Brain microvascular endothelial cell (primary cell): ENCODE measurements at regions not wholly inside any gene's neighbourhood (a gene's known extent, or its start where the extent isn't known, plus 50 kb on each side); places are given as distances from the start of the nearest gene placed in this dataset.

Experiments
- DNase-seq: peaks from one replicate; pipeline ENCODE4 v3.0.0-alpha.2; 2020
- H3K27ac ChIP-seq: fragments of 250-450 bp; sonication (Bioruptor Pico); 2 replicates; pipeline ENCODE4 v1.5.1; 2020; ENCODE audit warnings: mild to moderate bottlenecking, moderate library complexity
- H3K27me3 ChIP-seq: fragments of 250-450 bp; sonication (Bioruptor Pico); replicated peaks from 2 replicates; pipeline ENCODE4 v1.5.1; 2020; ENCODE audit warnings: mild to moderate bottlenecking
- H3K36me3 ChIP-seq: fragments of 250-450 bp; sonication (Bioruptor Pico); replicated peaks from 2 replicates; pipeline ENCODE4 v1.5.1; 2020; ENCODE audit warnings: mild to moderate bottlenecking
- H3K4me3 ChIP-seq: 2 replicates; pipeline ENCODE4 v1.5.1; 2011; ENCODE audit warnings: low read depth, mild to moderate bottlenecking, control low read depth, low read length, moderate library complexity
- in situ Hi-C: cut with HindIII; loops from 2 replicates; pipeline ENCODE4 v1.10.0; 2017; ENCODE audit warnings: low sequenced_read_pairs, low pct_ligation_motif_present
- TF ChIP-seq, protein P1 (sequence below): IDR thresholded peaks from 2 replicates; pipeline ENCODE4 v1.5.1; 2011; ENCODE audit warnings: low read depth, mild to moderate bottlenecking, moderate library complexity, low read length, control low read depth, inconsistent platforms; ENCODE audit errors: missing control alignments

DNA sequence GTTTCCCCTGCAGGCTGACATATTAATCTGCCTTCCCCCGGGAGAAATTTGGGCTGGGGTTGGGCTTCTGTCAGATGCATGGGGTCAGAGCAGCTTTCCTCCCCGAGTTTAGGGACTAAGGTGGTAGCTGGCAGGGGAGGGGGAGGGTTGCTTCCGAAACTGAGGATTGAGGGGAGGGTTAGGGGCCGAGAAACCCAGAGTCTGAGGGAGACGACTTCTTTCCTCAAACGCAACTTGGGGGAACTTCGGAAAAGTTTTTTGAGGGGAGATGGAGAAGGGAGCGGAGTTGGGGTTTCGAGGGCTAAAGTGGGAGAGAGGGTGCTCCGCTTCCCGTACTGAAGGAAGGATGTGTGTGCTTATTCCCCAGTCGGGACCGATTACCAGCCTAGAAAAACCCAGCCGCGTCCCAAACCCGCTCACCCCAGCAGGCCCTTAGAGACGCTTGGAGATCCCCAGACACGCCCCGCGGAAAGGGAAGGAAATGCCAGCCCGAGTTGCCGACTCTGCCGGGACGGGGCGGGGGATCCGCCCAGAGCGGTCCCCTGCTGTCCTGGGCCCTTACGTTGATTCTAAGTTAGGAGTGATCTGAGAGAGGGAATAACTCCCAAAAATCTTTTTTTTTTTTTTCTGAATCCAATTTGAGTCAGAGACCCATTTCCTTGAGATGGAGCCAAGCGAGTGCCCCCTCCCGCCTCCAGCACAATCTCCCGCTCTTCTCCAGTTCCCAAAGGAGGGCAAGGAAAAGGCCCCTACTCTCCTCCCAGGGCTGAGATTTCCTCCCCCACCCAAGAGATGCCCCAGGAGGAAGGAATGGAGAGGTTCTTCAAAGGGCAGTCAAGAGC, 61.9 kb downstream of the SMUG1 start:
- peaks cover 54% of the 10 kb centered on the region for H3K27me3 ChIP-seq
- no peak overlapping the region for H3K4me3 ChIP-seq
- H3K36me3 ChIP-seq = no peaks in the 10 kb centered on the region
- in situ Hi-C loops = no loop called here
- no peak overlapping the region for H3K27ac ChIP-seq
- DNase-seq = no peak
- TF ChIP-seq, protein P1, sequence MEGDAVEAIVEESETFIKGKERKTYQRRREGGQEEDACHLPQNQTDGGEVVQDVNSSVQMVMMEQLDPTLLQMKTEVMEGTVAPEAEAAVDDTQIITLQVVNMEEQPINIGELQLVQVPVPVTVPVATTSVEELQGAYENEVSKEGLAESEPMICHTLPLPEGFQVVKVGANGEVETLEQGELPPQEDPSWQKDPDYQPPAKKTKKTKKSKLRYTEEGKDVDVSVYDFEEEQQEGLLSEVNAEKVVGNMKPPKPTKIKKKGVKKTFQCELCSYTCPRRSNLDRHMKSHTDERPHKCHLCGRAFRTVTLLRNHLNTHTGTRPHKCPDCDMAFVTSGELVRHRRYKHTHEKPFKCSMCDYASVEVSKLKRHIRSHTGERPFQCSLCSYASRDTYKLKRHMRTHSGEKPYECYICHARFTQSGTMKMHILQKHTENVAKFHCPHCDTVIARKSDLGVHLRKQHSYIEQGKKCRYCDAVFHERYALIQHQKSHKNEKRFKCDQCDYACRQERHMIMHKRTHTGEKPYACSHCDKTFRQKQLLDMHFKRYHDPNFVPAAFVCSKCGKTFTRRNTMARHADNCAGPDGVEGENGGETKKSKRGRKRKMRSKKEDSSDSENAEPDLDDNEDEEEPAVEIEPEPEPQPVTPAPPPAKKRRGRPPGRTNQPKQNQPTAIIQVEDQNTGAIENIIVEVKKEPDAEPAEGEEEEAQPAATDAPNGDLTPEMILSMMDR = no peak

DNA sequence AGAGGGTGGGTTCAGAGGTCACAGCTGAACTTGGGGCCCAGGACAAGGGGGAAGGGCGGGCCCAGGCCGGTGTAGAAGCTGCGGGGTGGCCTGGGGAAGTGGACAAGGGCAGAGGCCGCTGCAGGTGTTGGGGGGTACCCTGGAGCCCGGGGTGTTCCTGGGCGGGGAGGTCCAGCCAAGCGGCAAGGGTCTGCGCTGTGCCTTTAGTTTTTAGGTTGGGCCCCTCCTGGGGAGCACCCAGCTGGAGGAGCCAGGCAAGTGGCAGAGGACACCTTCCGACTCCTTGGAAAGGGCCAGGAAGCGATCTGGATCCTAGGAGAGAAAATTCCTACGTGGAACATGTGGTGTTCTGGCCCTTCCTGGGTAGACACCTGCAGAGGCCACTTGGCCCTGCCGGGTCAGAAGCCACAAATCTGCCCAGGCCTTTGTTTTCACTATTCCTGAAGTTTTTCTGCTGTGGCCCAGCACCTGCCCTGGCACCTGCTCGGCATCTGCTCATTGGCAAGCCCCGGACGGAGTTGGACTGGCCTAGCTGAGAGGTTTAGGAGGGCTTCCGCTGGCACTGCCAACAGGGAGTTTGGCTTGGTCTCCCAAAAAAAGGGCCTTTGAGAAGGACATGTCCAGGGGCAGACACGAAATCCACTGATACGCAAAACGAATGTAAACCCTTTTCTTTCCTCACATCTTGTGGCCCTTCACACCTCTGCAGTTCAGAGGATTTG, 61.1 kb downstream of the SMUG1 start:
- Histone ChIP-seq H3K36me3 (no peaks in the 10 kb centered on the region), H3K27ac (no peak overlapping the region), H3K4me3 (no peak overlapping the region), H3K27me3 (peaks cover 54% of the 10 kb centered on the region)
- DNase-seq = no peak
- TF ChIP-seq, protein P1 = no peak
- in situ Hi-C loops = no loop called here

DNA sequence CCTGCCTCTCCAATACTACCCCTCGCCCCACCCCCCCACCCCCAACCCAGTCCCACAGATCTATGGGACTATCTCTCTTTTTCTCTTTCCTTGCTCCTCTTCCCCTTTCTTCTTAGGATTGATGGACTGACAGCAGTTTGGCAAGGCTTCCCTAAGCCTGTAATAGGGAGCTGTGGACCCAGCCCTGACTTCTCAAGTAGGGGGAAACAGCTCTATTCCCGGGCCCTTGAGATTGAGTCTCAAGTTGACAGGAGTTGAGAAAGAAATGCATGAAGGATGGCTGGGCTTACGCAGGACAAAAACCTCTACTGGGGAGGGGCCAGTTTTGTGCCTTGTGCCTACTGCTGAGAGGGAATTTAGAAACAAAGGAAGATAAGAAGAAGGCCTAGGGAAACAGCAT, 60.4 kb downstream of the SMUG1 start:
- H3K27me3 ChIP-seq = peaks cover 53% of the 10 kb centered on the region
- H3K36me3 ChIP-seq = no peaks in the 10 kb centered on the region
- H3K4me3 ChIP-seq = no peak overlapping the region
- TF ChIP-seq, protein P1 = no peak
- no peak overlapping the region for H3K27ac ChIP-seq
- no peak for DNase-seq
- in situ Hi-C loops = no loop called here

DNA sequence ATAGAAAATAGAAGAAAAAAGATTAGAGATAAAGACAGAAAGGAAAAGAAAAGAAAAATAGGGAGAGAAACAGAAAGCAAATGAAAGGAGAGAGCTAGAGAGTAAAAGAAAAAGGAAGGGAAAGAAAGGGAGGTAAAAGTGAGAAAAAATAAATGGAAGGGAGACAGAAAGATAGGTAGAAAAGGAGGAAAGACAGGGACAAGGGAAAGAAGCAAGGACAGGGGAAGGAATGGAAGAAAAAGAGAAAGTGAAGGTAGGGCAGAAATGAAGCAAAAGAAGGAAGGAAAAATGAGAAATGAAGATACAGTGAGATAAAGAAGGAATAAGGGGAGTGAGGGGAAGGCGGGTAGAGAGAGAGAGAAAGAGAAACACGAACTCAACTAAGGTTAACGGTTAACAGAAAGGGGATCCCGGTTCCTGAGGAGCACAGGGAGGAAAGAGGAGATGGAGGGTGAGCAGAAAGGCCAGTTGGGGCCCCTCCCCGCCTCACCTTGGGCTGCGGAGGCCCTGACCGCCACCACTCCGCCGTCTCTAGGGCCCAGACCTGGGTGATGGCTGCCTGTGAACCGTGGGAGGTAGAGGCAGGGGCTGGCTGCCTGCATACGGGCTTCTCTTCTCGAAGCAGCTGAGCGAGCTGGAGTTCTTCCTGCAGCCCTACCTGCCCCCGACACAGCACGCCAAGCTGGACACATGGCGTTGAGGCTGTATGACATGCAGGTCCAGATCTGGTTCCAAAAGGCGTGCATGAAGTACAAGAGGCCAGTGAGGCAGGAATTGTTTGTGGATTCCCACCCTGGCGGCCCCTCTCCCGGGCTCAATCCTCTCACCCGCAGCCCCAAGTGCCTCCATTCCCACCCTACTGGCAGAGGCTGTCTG, 59.5 kb downstream of the SMUG1 start:
- no peak for DNase-seq
- TF ChIP-seq, protein P1 = no peak
- Histone ChIP-seq H3K27ac (no peak overlapping the region), H3K27me3 (peaks cover 55% of the 10 kb centered on the region), H3K4me3 (no peak overlapping the region), H3K36me3 (no peaks in the 10 kb centered on the region)
- in situ Hi-C loops = no loop called here
